ENCODE measurements at regions not wholly inside any gene's neighbourhood (a gene's known extent, or its start where the extent isn't known, plus 50 kb on each side); places are given as distances from the start of the nearest gene placed in this dataset.

- H2AFZ ChIP-seq (ENCODE audit: low read depth, low read length, severe bottlenecking): no peak overlapping the region
- H3K9me2 ChIP-seq (replicated peaks; ENCODE audit: insufficient read depth, low read length): no peaks in the 10 kb centered on the region
- no peaks in the 10 kb centered on the region for H3K9me3 ChIP-seq (ENCODE audit: insufficient read depth, low read length)
- H3F3A ChIP-seq (ENCODE audit: insufficient read depth): no peaks in the 10 kb centered on the region
- H3K4me2 ChIP-seq (ENCODE audit: low read depth, low read length, poor library complexity, severe bottlenecking): no peak overlapping the region
- TF ChIP-seq CTCF (IDR thresholded peaks at IDR 0.05; ENCODE audit: insufficient read depth, low read length, poor library complexity, severe bottlenecking): no peak
- TF ChIP-seq EZH2phosphoT487 (conservative IDR thresholded peaks at IDR 0.05; ENCODE audit: low read length): no peak
- no peak overlapping the region for H3K4me3 ChIP-seq (ENCODE audit: insufficient read depth, low read length, poor library complexity, severe bottlenecking)
- no peaks in the 10 kb centered on the region for H3K79me2 ChIP-seq (ENCODE audit: insufficient read depth, low read length)
- no peaks in the 10 kb centered on the region for H4K20me1 ChIP-seq (ENCODE audit: low read depth, low read length)
- no peak overlapping the region for H3K27ac ChIP-seq (ENCODE audit: low read depth, low read length)
- H3K27me3 ChIP-seq (ENCODE audit: low read length): no peaks in the 10 kb centered on the region
- H3K36me3 ChIP-seq (ENCODE audit: low read length): no peaks in the 10 kb centered on the region
- no peak overlapping the region for H3K9ac ChIP-seq (ENCODE audit: low read length)
Observed at GRCh38 chr21:27681841-27682240, 715.0 kb upstream of the ADAMTS5 start.

- Histone ChIP-seq H2AFZ (ENCODE audit: low read depth, low read length, severe bottlenecking) (no peak overlapping the region), H3K4me3 (ENCODE audit: insufficient read depth, low read length, poor library complexity, severe bottlenecking) (no peak overlapping the region), H3K9me3 (ENCODE audit: insufficient read depth, low read length) (no peaks in the 10 kb centered on the region), H4K20me1 (ENCODE audit: low read depth, low read length) (no peaks in the 10 kb centered on the region), H3K27ac (ENCODE audit: low read depth, low read length) (no peak overlapping the region), H3K9ac (ENCODE audit: low read length) (no peak overlapping the region), H3K79me2 (ENCODE audit: insufficient read depth, low read length) (no peaks in the 10 kb centered on the region), H3K9me2 (replicated peaks; ENCODE audit: insufficient read depth, low read length) (no peaks in the 10 kb centered on the region), H3K4me2 (ENCODE audit: low read depth, low read length, poor library complexity, severe bottlenecking) (no peak overlapping the region), H3K27me3 (ENCODE audit: low read length) (no peaks in the 10 kb centered on the region), H3F3A (ENCODE audit: insufficient read depth) (no peaks in the 10 kb centered on the region), H3K36me3 (ENCODE audit: low read length) (no peaks in the 10 kb centered on the region)
- TF ChIP-seq EZH2phosphoT487 (conservative IDR thresholded peaks at IDR 0.05; ENCODE audit: low read length): no peak
- no peak for TF ChIP-seq CTCF (IDR thresholded peaks at IDR 0.05; ENCODE audit: insufficient read depth, low read length, poor library complexity, severe bottlenecking)
Observed at GRCh38 chr21:27681038-27681437, 714.1 kb upstream of the ADAMTS5 start.

GRCh38 chr21:27680181-27680580, 713.3 kb upstream of the ADAMTS5 start:
- Histone ChIP-seq H3K9me2 (replicated peaks; ENCODE audit: insufficient read depth, low read length) (no peaks in the 10 kb centered on the region), H3K79me2 (ENCODE audit: insufficient read depth, low read length) (no peaks in the 10 kb centered on the region), H2AFZ (ENCODE audit: low read depth, low read length, severe bottlenecking) (no peak overlapping the region), H3K4me2 (ENCODE audit: low read depth, low read length, poor library complexity, severe bottlenecking) (no peak overlapping the region), H3K27ac (ENCODE audit: low read depth, low read length) (no peak overlapping the region), H3K4me3 (ENCODE audit: insufficient read depth, low read length, poor library complexity, severe bottlenecking) (no peak overlapping the region), H3K36me3 (ENCODE audit: low read length) (no peaks in the 10 kb centered on the region), H3K9me3 (ENCODE audit: insufficient read depth, low read length) (no peaks in the 10 kb centered on the region), H3K9ac (ENCODE audit: low read length) (no peak overlapping the region), H4K20me1 (ENCODE audit: low read depth, low read length) (no peaks in the 10 kb centered on the region), H3K27me3 (ENCODE audit: low read length) (no peaks in the 10 kb centered on the region), H3F3A (ENCODE audit: insufficient read depth) (no peaks in the 10 kb centered on the region)
- no peak for TF ChIP-seq EZH2phosphoT487 (conservative IDR thresholded peaks at IDR 0.05; ENCODE audit: low read length)
- no peak for TF ChIP-seq CTCF (IDR thresholded peaks at IDR 0.05; ENCODE audit: insufficient read depth, low read length, poor library complexity, severe bottlenecking)
